GM21825 (cell line): ENCODE measurements at regions not wholly inside any gene's neighbourhood (a gene's known extent, or its start where the extent isn't known, plus 50 kb on each side); places are given as distances from the start of the nearest gene placed in this dataset.

ENCODE experiments used
- ATAC-seq: cut with Tn5 transposase; IDR thresholded peaks from one replicate; pipeline ENCODE4 v1.9.1; 2021; ENCODE audit warnings: mild to moderate bottlenecking, moderate library complexity; ENCODE audit not compliant: unreplicated experiment

DNA sequence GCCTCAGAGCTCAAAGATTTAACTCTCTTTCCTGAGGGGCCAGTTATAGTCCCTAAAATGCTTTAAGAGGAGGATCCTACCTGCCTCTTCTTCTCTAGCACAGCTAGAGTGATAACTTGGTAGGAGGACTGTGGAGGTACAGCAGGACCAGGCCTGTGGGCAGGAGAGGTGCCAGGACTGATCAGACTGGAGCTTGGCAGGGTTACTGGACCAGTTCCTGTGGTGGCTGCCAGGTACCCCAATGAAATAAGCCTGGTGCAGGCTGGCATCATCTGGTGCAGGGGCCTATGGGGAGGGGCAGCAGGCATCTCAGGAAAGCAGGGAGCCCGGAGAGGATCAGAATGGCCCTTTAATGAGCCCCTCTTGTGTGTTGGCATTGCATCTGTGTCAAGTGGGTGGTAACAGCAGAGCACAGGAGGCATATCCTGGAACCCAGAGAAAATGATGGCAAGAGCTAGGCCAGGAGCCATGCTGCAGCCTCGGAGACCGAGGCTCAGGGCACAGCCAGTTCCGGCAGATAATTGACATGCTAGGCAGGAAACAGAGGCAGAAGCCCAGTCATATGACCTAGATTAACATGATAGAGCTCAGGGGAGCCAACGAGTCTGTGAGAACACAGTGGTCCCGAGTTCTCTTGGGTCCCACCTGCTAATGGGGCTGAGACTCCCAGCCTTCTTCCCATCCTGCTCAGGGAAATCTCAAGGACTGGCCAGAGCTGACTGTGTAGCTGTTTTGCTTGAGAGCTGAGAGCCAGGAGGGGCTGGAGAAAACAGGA is 187.5 kb upstream of the ZBED5 start:
- ATAC-seq, result no peak

DNA sequence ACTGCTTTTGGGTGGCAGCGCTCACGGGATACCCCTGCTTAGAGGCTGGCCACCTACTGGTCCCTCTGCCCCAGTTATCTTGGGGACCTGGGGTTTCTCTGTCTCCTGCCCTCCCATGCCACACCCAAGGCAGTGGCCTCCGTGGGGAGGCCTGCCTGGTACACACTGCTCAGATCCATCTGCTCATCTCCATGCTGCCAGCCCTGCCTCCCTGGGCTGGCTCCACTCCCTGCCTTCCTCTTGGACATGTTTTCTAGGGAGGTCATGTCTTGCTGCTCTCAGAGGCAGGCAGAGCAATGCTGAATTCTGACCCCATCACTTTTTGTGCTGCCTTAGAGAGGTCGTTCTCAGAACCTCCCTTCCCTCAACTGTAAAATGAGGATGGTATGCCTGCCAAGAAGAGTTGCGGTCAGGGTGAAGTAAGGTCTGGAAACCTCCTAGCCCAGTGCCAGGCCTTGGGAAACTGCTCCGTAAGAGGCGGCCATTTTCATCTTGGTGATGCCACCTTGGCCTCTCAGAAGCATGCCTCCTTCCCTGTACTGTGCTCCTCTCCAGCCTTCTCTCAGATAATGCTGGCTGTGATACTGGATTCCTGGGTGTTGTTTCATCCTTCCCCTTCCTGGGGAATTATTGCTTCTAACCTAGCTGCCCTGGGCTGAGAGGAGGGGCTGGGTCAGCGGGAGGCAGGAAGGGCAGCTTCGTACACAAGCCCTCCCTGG is 186.4 kb upstream of the ZBED5 start:
- ATAC-seq, result no peak

DNA sequence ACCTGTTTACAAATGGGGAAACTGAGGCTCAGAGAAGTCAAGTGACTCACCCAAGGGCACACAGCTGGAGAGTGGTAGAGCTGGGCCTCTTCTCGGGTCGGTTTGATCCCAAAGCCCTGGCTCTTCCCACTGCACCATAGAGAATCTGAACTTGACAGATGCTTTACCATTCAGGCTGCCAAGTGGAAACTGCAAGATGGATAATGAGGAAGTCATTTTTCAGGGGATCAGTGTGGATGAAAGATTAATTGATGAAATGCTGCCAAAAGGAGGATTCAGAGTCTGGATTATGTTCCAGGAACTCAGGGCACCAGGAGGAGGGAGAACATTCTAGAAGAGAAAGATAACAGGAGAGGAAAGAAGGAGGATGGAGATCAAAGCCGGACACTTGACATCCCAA is 185.9 kb upstream of the ZBED5 start:
- ATAC-seq, result no peak

DNA sequence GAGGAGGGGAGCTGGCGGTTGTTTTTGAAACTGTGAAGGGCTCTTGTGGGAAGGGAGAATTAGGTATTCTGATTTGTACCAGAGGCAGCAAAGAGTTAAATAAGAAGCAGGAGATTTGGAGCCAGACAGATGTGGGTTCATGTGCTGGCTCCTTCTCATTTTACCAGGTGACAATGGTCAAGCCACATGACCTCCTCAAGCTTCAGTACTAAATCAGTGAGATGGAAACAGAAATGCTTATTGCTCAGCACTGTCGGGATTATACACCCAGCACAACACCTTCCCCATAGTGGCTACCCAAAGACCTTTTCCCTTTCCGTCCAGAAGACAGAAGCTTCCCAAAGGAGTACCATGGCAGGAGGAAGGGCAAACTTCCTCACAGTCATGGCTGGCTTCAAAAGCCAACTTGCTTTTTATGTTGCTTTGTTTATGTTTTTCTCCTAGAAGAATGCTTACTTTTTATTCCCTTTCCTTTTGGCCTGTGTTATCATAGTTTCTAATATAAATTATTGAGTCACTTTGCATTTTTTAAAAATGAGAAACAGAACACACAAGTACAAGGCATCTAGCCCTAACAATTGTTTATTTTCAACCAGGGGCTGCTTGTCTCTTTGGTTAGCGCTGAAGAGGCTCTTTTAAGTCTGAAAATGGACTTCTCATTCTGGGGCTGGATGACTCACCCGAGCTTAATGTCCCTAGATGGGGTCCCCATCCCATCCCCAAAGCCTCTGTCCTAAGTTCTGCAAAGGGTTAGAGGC is 181.5 kb upstream of the ZBED5 start:
- no peak for ATAC-seq

DNA sequence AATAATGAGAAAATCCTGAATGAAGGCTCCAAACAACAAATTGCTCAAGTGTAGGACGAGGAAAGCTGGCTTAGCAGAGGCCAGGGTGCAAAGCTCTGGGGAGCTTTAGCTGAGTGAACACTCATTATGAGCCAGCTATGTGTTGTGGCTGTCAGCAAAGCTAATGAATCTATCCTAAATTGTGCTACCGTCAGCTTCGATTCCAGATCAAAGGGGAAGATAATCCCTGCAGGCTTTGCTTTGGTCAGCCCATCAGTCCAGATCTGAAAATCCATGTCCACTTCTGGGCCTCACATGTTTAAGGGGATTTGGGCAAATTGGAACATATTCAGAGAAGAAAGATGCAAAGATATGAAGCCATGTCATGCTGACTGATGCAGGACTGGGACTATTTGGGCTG is 180.9 kb upstream of the ZBED5 start:
- ATAC-seq, result no peak

- ATAC-seq, result no peak
Measured at GRCh38 chr11:11038352-11038751, 180.5 kb upstream of the ZBED5 start.

DNA sequence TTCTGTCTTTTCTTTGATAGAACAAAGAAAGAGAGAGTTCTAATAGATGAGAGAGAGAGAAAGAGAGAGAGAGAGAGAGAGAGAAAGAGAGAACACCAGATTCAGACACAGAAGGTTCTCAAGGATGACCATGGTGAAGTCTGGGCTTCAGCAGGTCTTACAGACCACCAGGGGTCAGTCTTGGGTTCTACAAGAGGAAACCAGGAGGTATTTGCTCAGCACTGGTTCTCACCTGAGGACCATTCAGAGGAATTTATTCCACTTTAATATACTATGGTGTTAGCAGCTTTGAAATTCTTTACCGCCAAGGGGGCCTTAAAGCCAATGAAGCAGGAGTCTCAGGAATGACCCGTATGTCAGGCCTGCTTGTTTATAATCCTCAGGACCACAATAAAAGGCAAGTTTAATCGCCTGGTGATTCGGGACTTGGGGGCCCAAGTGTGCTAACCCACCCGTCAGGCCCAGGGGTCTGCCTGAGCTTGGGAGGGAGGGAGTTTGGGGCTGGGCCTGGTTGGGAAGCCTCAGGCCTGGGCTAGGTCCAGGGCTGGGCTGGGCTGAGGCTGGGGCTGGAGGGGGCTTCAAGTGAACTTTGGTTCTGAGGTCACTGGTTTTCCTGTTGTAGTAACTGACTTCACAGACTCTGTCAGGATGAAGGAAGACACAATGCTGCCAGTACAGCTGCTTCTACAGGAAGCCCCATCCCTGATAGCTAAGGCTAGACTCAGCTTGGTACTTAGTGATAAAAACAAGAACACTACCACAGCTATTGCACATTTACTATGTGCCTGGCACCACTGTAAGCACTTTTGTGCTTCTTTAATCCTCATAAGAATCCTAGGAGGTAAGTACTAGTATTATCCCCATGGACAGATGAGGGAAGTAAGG is 179.2 kb upstream of the ZBED5 start:
- no peak for ATAC-seq

DNA sequence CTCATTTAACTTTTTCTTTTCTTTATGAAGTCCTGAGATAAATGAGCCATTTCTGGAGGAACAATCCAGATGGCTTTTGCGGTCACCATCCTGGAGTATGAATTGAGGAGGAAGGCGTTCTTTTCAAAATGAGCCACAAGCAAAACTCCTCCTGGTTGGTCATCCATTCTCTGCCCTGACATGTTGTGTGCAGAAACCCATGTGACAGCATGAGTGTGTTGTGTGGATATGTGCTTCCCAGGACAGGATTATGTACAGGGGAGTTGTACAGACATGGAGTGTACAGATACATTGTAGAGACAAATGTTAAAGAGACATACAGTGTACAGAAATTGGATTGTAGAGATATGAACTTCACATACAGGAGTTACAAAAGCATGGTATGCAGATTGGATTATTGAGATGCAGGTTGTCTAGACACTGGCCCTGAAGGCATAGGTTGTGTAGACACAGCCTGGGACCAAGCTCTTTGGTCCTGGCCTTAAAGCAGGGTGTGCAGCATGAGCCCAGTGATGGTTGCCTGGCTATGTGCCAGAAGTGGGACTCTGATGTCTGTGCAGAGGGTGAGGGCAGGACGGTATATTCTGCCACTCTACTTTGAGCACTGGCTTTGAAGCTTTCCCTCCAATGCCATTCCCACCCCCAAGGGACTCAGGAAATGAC is 178.5 kb upstream of the ZBED5 start:
- ATAC-seq, result no peak

GRCh38 chr11:11035331-11035730 is 177.5 kb upstream of the ZBED5 start:
- ATAC-seq, result no peak

DNA sequence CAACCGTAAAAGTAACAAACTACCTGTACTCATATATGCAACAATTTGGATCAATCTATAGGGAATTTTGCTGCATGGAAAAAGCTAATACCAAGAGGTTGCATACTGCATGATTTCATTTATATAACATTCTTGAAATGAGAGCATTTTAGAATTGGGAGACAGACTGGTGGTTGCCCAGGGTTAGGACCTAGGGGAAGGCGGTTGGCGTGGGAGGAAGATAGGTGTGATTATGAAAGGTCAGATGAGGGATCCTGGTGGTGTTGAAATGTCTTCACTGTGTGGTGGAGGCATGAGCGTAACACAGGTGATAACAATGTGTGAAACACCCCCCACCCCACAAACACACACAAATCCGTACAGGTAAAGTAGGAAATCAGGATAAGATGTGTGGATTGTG is 176.6 kb upstream of the ZBED5 start:
- no peak for ATAC-seq

GRCh38 chr11:11032066-11032465 is 174.2 kb upstream of the ZBED5 start:
- ATAC-seq, result no peak

DNA sequence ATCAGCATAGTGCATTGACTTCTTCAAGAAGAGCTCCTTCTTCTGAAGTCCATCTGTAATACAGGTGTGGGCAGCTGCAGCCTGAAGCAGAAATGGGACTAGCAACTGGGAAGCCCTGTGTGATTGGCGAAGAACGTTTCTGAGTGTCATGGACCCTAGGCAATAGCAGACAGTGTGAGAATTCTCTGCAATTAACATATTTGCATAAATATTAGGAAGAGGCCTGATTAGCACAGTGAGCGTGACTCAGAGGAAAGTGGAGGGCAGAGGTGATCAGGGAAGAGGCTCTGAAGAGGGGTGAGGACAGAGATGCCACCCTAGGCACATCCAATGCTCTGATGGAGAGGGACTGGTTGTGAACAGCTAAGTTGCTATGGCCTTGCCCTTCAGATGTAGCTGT is 171.2 kb upstream of the ZBED5 start:
- no peak for ATAC-seq

- no peak for ATAC-seq
Measured at GRCh38 chr11:11028017-11028692, 170.3 kb upstream of the ZBED5 start.

DNA sequence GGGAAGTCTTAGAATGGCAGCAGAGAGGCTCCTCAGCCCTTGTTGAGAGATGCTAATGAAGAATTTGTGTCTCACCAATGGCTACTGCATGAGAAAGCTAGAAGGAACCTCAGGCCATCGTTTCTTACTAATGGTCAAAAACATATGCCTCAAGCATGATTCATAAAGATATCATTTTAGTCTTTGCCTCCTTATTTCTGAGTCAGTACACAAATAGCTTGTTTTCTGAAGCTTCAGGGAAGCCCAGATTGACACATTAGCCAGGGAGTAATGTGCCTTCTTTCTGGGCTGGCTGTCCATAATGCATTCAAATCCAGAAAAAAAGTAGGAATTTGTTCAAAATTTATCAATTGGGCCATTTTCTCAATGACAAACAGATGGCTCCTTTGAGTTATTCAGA is 169.4 kb upstream of the ZBED5 start:
- no peak for ATAC-seq

DNA sequence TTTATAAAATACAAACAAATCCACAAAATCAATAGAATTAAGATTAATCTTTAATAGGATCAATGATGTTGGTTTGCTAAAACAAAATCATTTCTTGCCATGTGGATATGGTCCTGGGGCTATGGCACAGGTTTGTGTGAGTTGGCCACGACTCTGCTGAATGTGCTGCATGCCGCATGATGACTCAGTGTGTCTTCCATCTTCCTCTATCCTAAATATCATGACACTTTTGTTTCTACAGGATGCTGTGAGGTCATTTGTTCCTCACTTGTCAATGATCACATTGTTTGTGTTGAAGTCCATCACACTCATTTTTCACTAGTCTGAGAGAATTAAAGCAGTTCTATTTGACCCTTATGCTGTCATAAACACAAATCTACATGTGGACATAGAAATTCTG is 167.2 kb upstream of the ZBED5 start:
- ATAC-seq, result no peak

GRCh38 chr11:11022125-11022730 is 164.4 kb upstream of the ZBED5 start:
- no peak for ATAC-seq

DNA sequence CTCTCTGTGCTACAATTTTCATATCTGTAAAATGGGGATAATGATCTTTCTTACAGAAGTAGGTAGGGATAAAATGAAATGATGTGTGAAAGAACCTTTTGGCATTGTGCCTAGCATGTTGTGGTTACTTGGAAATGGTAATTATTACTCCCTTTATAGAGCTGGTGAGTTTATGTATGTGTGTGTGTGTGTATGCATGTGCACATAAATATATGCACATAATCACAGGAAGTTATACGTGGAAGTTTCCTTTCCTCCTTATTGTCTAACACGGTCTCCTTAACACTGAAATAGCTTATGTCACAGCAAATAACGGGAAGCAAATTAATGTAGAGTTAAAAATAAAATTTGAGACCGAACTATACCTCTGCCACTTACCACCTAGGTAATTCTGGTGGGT is 163.7 kb upstream of the ZBED5 start:
- no peak for ATAC-seq

DNA sequence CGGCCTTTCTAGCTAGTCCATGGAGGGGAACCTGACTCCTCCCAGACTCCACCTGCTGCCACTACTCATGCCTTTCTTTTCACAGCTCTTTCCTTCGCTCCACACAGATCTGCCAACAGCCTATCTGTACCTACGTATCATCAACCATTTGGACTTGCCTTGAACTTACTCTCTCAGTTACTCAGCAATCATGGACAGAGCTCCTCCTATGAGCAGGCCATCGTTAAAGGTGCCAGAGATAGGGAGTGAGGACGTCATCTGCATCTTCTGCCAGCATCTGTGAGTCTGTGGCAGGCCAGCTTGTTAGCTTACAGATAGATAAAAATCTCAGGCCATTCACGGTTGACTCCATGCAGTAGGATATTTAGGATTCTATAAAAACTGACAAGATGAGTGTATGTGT is 162.9 kb upstream of the ZBED5 start:
- ATAC-seq, result no peak

DNA sequence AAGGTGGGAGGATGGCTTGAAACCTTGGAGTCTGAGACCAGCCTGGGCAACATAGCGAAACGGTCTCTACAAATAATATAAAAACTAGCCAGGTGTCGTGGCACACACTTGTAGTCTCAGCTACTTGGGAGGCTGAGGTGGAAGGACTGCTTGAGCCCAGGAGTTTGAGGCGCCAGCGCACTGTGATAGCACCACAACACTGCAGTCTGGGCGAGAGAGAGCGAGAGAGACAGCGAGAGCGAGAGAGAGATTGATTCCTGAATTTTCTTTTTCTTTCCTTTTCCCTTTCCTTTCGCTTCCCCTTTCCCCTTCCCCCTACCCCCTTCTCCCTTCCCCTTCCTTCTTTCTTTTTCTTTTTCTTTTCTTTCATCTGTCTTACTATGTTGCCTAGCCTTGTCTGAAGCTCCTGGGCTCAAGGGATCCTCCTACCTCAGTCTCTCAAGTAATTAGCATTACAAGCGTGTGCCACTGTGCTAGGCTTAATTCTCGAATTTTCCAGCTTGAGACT is 162.4 kb upstream of the ZBED5 start:
- ATAC-seq, result no peak
